Smooth muscle cell (in vitro differentiated cells): ENCODE measurements at regions not wholly inside any gene's neighbourhood (a gene's known extent, or its start where the extent isn't known, plus 50 kb on each side); places are given as distances from the start of the nearest gene placed in this dataset.

Source experiments
- DNase-seq: peaks from one replicate; lab custom pipeline; 2025; ENCODE audit not compliant: unreplicated experiment; lab: John Stamatoyannopoulos, UW
- H2AFZ ChIP-seq: fragments of 200-600 bp; sonication (generic); 2 replicates; pipeline ENCODE4 v1.6.0; 2016; ENCODE audit warnings: antibody characterized with exemption, low read depth, mild to moderate bottlenecking
- H3F3A ChIP-seq: fragments of 200-600 bp; sonication (generic); 2 replicates; pipeline ENCODE4 v1.6.0; 2017; ENCODE audit warnings: antibody characterized with exemption, low read depth
- H3K27ac ChIP-seq: fragments of 200-600 bp; sonication (generic); 2 replicates; pipeline ENCODE4 v1.5.1; 2016; ENCODE audit warnings: low read depth, mild to moderate bottlenecking
- H3K27me3 ChIP-seq: fragments of 200-600 bp; sonication (generic); 2 replicates; pipeline ENCODE4 v1.6.1; 2016; ENCODE audit warnings: low read depth, mild to moderate bottlenecking
- H3K36me3 ChIP-seq: fragments of 200-600 bp; sonication (generic); 2 replicates; pipeline ENCODE4 v1.5.1; 2016; ENCODE audit warnings: low read depth
- H3K4me1 ChIP-seq: fragments of 200-600 bp; sonication (generic); 2 replicates; pipeline ENCODE4 v1.5.1; 2016; ENCODE audit warnings: low read depth
- H3K4me2 ChIP-seq: fragments of 200-600 bp; sonication (generic); 2 replicates; pipeline ENCODE4 v1.6.0; 2016; ENCODE audit warnings: mild to moderate bottlenecking
- H3K4me3 ChIP-seq: fragments of 200-600 bp; sonication (generic); 2 replicates; pipeline ENCODE4 v1.5.1; 2016; ENCODE audit warnings: mild to moderate bottlenecking
- H3K79me2 ChIP-seq: fragments of 200-600 bp; sonication (generic); 2 replicates; pipeline ENCODE4 v1.6.0; 2016; ENCODE audit warnings: low read depth, mild to moderate bottlenecking
- H3K9ac ChIP-seq: fragments of 200-600 bp; sonication (generic); 2 replicates; pipeline ENCODE4 v1.6.0; 2016; ENCODE audit warnings: low read depth
- H3K9me3 ChIP-seq: fragments of 200-600 bp; sonication (generic); replicated peaks from 2 replicates; pipeline ENCODE4 v1.5.1; 2016; ENCODE audit warnings: low read depth
- H4K20me1 ChIP-seq: fragments of 200-600 bp; sonication (generic); 2 replicates; pipeline ENCODE4 v1.6.0; 2016; ENCODE audit warnings: low read depth
- CTCF ChIP-seq: fragments of 200-600 bp; sonication (generic); IDR thresholded peaks from 2 replicates; pipeline ENCODE4 v1.5.1; 2017; ENCODE audit warnings: borderline replicate concordance, mild to moderate bottlenecking, antibody characterized with exemption; ENCODE audit not compliant: insufficient read depth, poor library complexity, severe bottlenecking
- WGBS: methylation state at CpG from one replicate; pipeline ENCODE4 v1.1.7; 2016; ENCODE audit warnings: low lambda C conversion rate; 5-methylcytosine and 5-hydroxymethylcytosine counted together

GRCh38 chr14:30165255-30165654 is 237.6 kb upstream of the PRKD1 start:
- no peak for TF ChIP-seq CTCF
- H3K4me1 ChIP-seq = no peaks in the 10 kb centered on the region
- no peaks in the 10 kb centered on the region for H3K9me3 ChIP-seq
- H3F3A ChIP-seq = no peaks in the 10 kb centered on the region
- no peak overlapping the region for H3K27ac ChIP-seq
- H3K36me3 ChIP-seq = no peaks in the 10 kb centered on the region
- H4K20me1 ChIP-seq = no peaks in the 10 kb centered on the region
- H2AFZ ChIP-seq = no peak overlapping the region
- H3K9ac ChIP-seq = no peak overlapping the region
- no peaks in the 10 kb centered on the region for H3K27me3 ChIP-seq
- no peak overlapping the region for H3K4me3 ChIP-seq
- no peaks in the 10 kb centered on the region for H3K79me2 ChIP-seq
- no peak overlapping the region for H3K4me2 ChIP-seq
- 86% methylated on average over 2 of the region's 2 CpGs for WGBS
- no peak for DNase-seq

DNA sequence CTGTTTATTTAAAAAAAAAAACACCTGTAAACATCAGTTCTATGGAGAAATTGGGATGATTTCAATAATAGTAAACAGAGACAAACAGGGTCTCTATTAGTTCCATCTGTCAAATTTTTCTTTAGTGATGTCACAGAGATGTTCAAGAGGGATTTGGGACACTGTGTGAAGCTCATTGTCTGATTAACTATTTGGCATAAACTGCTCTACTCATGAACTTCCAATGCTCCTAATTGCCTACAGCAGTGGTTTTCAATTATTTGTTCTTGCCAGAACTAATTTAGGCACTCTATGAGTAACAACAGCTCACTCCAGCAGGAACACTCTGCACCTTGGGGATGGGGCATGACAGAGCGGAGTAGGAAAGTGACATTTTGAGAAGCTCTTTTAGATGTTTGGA is 250.1 kb upstream of the PRKD1 start:
- no peak overlapping the region for H3K4me2 ChIP-seq
- no peaks in the 10 kb centered on the region for H3F3A ChIP-seq
- H3K79me2 ChIP-seq = no peaks in the 10 kb centered on the region
- H3K4me1 ChIP-seq = peaks cover 7% of the 10 kb centered on the region
- no peak overlapping the region for H3K27ac ChIP-seq
- no peak for TF ChIP-seq CTCF
- no peak overlapping the region for H3K4me3 ChIP-seq
- H4K20me1 ChIP-seq = no peaks in the 10 kb centered on the region
- DNase-seq = no peak
- H3K27me3 ChIP-seq = no peaks in the 10 kb centered on the region
- no peak overlapping the region for H3K9ac ChIP-seq
- WGBS = 100% methylated on average over 1 of the region's 1 CpG
- H3K36me3 ChIP-seq = no peaks in the 10 kb centered on the region
- no peaks in the 10 kb centered on the region for H3K9me3 ChIP-seq
- no peak overlapping the region for H2AFZ ChIP-seq

GRCh38 chr14:30179381-30180130 is 251.9 kb upstream of the PRKD1 start:
- no peaks in the 10 kb centered on the region for H3K79me2 ChIP-seq
- no peak overlapping the region for H3K4me3 ChIP-seq
- 70% methylated on average over 4 of the region's 4 CpGs for WGBS
- peak overlapping the region; percentile 12 for H3K27ac ChIP-seq
- no peak for DNase-seq
- no peaks in the 10 kb centered on the region for H3K9me3 ChIP-seq
- H3K4me1 ChIP-seq = peaks cover 7% of the 10 kb centered on the region
- no peak overlapping the region for H3K9ac ChIP-seq
- H3K4me2 ChIP-seq = peak overlapping the region; percentile 5
- H2AFZ ChIP-seq = no peak overlapping the region
- no peak for TF ChIP-seq CTCF
- no peaks in the 10 kb centered on the region for H3K27me3 ChIP-seq
- no peaks in the 10 kb centered on the region for H3F3A ChIP-seq
- H3K36me3 ChIP-seq = no peaks in the 10 kb centered on the region
- H4K20me1 ChIP-seq = no peaks in the 10 kb centered on the region

- no peaks in the 10 kb centered on the region for H3K27me3 ChIP-seq
- H3K9me3 ChIP-seq = no peaks in the 10 kb centered on the region
- H3F3A ChIP-seq = no peaks in the 10 kb centered on the region
- no peaks in the 10 kb centered on the region for H3K79me2 ChIP-seq
- peak overlapping the region; percentile 69 for H3K4me2 ChIP-seq
- H4K20me1 ChIP-seq = no peaks in the 10 kb centered on the region
- H2AFZ ChIP-seq = no peak overlapping the region
- 32% methylated on average over 2 of the region's 2 CpGs for WGBS
- no peaks in the 10 kb centered on the region for H3K36me3 ChIP-seq
- peaks cover 7% of the 10 kb centered on the region for H3K4me1 ChIP-seq
- peak overlapping the region; percentile 14 for H3K27ac ChIP-seq
- no peak overlapping the region for H3K4me3 ChIP-seq
- no peak for DNase-seq
- no peak overlapping the region for H3K9ac ChIP-seq
- no peak for TF ChIP-seq CTCF
Measured at GRCh38 chr14:30180219-30180618, 252.6 kb upstream of the PRKD1 start.
